ENCODE measurements at regions not wholly inside any gene's neighbourhood (a gene's known extent, or its start where the extent isn't known, plus 50 kb on each side); places are given as distances from the start of the nearest gene placed in this dataset.

GRCh38 chr2:13110825-13111224 is 394.1 kb downstream of the TRIB2 start (continued):
- TF ChIP-seq TEAD4 (IDR thresholded peaks at IDR 0.05; ENCODE audit: low read depth, low read length) = no peak
- TF ChIP-seq SIX5 (IDR thresholded peaks at IDR 0.05; ENCODE audit: low read depth, low read length) = no peak
- TF ChIP-seq SAP30 (IDR thresholded peaks at IDR 0.05; ENCODE audit: insufficient read depth, insufficient replicate concordance, low read length) = no peak
- TF ChIP-seq CREB1 (IDR thresholded peaks at IDR 0.05) = no peak
- TF ChIP-seq HDAC2 (IDR thresholded peaks at IDR 0.05; ENCODE audit: borderline replicate concordance in 1 of 2, low read depth in 2 of 2, low read length in 2 of 2) = no peak
- TF ChIP-seq PHF8 (conservative IDR thresholded peaks at IDR 0.05; ENCODE audit: low read depth, low read length) = no peak
- no peak for TF ChIP-seq SUZ12 (IDR thresholded peaks at IDR 0.05; ENCODE audit: low read length)

Measured in H1 (cell line).